Activated CD8-positive, alpha-beta memory T cell treated with anti-CD3 and anti-CD28 coated beads for 48 hours (primary cell): ENCODE measurements at regions not wholly inside any gene's neighbourhood (a gene's known extent, or its start where the extent isn't known, plus 50 kb on each side); places are given as distances from the start of the nearest gene placed in this dataset.

Experiments used
- DNase-seq, 3 experiments: peaks; one replicate each; pipeline ENCODE4 v3.0.0-alpha.2; 2020; ENCODE audit warnings: low read depth in 2 of 3, low spot score in 2 of 3

- DNase-seq, result no peak
These were observed 217.2 kb upstream of the BOD1L1 start for GRCh38 chr4:13844740-13845139.

DNA sequence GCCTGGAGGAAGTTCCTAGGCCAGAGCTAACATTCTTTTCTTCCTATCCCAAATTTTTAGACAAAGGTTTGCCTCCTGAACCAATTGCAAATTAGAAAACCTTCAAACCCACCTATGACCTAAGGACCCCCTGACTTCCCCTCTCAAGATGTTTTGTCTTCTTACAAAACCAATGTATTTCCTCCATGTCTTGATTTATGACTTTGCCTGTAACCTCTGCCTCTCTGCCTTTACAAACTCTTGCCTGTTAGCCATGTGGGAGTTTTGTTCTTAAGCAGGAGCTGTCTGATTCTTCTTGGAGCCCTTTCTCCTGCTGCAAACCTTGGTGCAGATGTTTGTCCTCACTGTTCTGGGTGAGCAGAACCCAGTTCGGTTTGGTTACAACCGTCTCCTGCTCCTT lies 222.3 kb upstream of the BOD1L1 start:
- no peak for DNase-seq

DNA sequence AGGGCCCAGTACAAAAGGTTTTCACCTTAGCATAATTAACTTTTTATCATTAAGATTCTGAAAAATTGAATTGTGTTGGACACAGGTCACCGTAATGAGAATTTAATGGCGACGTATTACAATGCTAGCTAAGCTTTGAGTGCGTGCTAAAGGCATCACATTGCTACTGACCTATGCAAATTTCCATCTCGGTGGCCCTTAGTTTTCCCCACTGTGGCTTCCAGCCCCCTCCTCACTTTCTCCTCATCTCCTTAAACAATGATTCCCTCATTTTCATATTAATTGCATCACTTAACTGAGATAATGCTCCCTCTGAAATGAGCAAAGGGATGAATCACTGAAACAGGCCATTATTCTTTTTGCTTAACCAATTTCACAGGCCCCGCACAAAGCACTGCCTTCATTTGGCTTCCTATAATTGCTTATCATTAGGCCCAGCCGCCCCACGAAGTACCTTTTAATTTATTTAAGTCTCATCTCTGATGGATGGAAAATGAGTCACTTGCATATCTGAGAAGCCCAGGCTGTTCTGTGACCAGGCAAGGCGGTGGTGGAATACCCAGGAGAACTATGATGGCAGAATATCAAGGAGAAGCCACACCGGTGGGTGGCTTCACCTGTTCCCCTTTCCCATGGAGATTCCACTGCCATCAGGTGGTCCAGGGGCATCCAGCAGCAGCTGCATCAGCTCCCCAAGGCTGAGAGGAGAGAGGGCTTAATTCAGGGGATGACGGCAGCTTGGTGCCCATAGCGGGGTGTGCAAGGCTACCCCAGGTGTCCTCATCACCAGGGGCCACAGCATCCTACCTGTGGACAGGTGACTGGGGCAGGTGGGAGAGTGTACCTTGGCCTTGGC lies 223.8 kb upstream of the BOD1L1 start:
- no peak for DNase-seq

- no peak for DNase-seq
These were observed 224.9 kb upstream of the BOD1L1 start for GRCh38 chr4:13852411-13852810.

DNA sequence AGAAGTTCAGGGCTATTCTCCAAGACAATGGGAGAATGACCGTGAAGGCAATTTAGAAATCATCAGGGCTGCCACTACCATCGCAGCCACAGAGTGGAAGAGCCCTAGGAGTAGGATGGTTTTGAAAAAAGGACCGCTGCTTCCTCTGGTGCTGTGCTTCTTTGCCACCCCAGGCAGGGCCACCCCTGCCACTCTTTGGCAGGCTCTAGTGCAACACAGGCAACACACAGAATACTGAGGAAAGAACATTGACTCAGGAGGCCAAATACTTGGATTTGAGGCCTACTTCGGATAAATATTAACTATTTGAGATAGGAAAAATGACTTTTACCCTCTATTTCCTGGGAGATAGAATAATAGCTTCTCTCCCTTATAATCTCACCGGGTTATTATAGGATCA lies 228.9 kb upstream of the BOD1L1 start:
- DNase-seq, result no peak

- DNase-seq, result no peak
These were observed 229.9 kb upstream of the BOD1L1 start for GRCh38 chr4:13857397-13857796.

GRCh38 chr4:13857800-13858199 lies 230.3 kb upstream of the BOD1L1 start:
- DNase-seq, result no peak

- DNase-seq, result no peak
These were observed 231.9 kb upstream of the BOD1L1 start for GRCh38 chr4:13859423-13859822.

DNA sequence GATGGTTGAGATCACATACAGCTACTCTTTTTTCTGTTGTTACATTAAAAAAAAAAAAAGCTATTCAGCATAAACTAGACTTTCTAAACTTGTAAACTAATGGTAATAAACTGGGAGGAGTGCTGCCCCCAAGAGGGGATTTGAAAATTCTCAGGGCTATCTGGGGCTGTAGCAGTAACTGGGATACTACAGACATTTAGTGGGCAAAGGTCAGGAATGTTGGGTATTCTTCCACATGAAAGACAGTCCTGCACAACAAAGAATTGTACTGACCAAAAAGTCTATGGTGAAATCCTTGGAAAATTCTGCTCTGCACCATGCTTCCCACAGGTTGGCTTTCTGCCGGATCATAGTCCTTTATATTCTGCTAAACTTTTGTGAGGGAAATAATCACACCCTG lies 232.6 kb upstream of the BOD1L1 start:
- no peak for DNase-seq

- DNase-seq, result no peak
These were observed 238.5 kb upstream of the BOD1L1 start for GRCh38 chr4:13865871-13866669.

DNA sequence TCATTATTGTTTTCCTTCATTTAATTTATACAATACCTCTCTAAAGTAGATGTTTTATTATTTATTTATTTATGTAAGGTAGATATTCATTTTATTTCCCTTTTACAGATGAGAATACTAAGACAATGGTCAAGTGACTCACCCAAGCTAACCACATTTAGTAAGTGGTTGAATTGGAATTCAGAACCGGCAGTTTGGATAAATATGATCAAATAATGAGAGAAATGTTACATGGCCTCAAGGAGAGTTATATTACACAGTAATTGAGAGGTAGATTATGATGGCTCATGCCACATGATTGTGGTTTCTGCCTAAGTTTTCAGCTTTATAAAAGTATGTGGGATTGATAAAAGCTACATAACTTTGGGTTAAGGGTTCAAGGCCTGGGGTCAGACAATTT lies 239.4 kb upstream of the BOD1L1 start:
- no peak for DNase-seq

- no peak for DNase-seq
These were observed 244.6 kb upstream of the BOD1L1 start for GRCh38 chr4:13872155-13872554.

DNA sequence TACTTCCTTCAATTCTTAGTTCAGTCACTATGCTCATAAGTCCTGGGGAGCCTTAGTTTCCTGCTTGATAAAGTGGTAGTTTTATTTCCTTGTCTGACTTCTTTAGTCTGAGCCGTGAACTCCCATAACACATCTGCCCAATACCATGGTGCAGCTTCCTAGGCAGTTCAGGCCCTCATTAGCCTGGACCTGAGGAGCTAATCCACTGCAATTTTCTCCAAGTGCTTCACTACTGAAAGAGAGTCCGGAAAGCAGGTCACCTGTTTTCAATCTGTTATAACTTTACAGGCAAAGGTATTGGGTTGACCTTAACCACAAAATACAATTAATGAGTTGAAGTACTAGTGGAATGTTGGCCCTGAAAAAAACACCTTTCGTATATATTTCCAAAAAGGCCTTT lies 245.4 kb upstream of the BOD1L1 start:
- no peak for DNase-seq

DNA sequence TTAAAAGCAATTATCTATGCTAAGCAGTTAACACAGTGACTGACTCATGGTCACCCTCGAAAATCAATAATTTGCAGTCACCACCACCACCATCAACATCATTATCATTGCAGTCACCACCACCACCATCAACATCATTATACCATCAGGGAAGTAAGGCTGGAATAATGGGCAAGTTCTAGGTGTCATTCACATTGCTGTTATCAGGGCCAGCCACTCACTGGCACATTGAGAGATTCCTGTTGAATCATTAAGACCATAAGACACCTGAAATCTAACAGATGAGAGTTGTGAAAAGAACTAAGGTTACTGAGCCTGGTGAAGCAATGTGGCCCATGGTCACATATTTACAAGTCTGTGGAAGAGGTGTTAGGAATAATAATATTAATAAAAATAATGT lies 247.7 kb upstream of the BOD1L1 start:
- DNase-seq, result no peak

GRCh38 chr4:13876131-13876530 lies 248.6 kb upstream of the BOD1L1 start:
- DNase-seq, result no peak

GRCh38 chr4:13876940-13877339 lies 249.4 kb upstream of the BOD1L1 start:
- DNase-seq, result no peak

GRCh38 chr4:13877626-13878025 lies 250.1 kb upstream of the BOD1L1 start:
- DNase-seq, result no peak

DNA sequence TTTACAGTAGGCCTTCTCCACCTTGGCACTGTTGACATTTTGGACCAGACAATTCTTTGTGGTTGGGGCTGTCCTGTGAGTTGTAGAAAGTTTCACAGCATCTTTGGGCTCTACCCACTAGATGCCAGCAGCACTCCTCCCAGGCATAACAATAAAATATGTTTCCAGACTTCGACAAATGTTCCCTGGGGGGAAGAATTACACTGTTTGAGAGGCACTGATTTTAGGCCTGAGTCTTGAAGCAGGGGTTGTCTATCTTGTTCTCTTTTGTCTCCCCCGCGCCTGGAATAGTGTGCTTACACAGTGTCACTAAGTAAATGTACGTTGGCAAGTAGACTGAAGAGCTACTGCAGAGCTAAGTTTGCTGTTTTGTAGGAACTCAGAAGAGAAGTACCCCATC lies 254.4 kb upstream of the BOD1L1 start:
- DNase-seq, result no peak

DNA sequence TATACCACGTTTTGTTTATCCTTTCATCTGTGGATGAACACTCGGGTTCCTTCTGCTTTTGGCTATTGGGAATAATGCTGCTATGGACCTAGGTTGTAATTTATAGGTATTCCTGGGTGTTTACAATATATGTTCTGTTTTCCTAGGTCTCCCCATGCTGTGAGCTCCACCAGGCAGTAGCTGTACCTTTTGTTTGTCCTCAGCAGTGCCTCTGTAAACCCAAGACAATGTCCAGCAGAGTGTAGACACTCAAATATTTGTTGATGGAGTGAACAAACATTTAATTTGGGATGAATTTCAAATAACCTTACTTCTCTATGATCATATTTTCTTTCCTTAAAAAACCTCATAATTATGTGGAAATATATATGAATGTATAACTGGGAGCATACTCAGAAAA lies 259.5 kb upstream of the BOD1L1 start:
- DNase-seq, result no peak

DNA sequence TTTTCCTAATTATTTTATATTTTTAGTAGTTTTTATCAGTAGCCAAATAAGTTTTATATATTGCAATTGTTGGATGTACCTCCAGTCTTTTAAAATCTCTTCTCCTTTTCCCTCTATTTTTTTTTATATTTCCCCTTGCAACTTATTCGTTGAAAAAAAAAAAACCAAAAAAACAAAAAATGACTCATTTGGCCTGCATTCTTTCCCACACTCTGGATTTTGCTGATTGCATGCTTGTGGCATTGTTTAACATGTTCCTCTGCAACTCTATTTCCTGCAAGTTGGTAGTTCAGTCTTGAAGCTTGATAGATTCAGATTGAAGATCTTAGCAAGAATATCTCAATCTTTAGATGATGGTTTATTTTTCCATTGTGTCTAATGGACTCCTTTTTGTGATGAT lies 260.6 kb upstream of the BOD1L1 start:
- DNase-seq, result no peak

- DNase-seq, result no peak
These were observed 264.0 kb upstream of the BOD1L1 start for GRCh38 chr4:13891544-13891939.

GRCh38 chr4:13892739-13893105 lies 265.2 kb upstream of the BOD1L1 start:
- DNase-seq, result no peak

GRCh38 chr4:13893211-13893610 lies 265.7 kb upstream of the BOD1L1 start:
- DNase-seq, result no peak
